ENCODE measurements at regions not wholly inside any gene's neighbourhood (a gene's known extent, or its start where the extent isn't known, plus 50 kb on each side); places are given as distances from the start of the nearest gene placed in this dataset.
"Not testable (repeated sequence)": the region's sequence is repeated elsewhere in the genome, so short reads cannot be mapped to it uniquely, and the experiment has no call there.

GRCh38 chr6:61103660-61104059 lies 1182.4 kb downstream of the KHDRBS2 start:
- TF ChIP-seq CTCF (IDR thresholded peaks at IDR 0.05 in 8 of 11, conservative IDR thresholded peaks at IDR 0.05 in 3 of 11); POLR2A (IDR thresholded peaks at IDR 0.05); POLR2AphosphoS5 (IDR thresholded peaks at IDR 0.05): not testable (repeated sequence)

All from spleen (tissue), 7 donors.